Sigmoid colon (tissue), 4 donors: ENCODE measurements at regions not wholly inside any gene's neighbourhood (a gene's known extent, or its start where the extent isn't known, plus 50 kb on each side); places are given as distances from the start of the nearest gene placed in this dataset.

Experiments
- EP300 ChIP-seq, 4 donors: sonication (generic); formaldehyde crosslinking; IDR thresholded peaks; one replicate each; pipeline ENCODE4 v1.6.1; 2017; ENCODE audit warnings: antibody characterized with exemption in 4 of 4
- POLR2A ChIP-seq, 2 donors: fragments of 450-650 bp; IDR thresholded peaks; one replicate each; pipeline ENCODE4 v1.6.1; 2016; ENCODE audit warnings: antibody characterized with exemption in 2 of 2, mild to moderate bottlenecking in 2 of 2, moderate library complexity in 2 of 2
- TF ChIP-seq, protein P1 (sequence below), 4 experiments: fragments of 450-650 bp in 3 of 4; fragments of 200-600 bp in 1 of 4; IDR thresholded peaks; one replicate each; pipeline ENCODE4 v1.5.1; 2016 to 2019; ENCODE audit warnings: antibody characterized with exemption in 4 of 4, mild to moderate bottlenecking in 3 of 4, moderate library complexity in 2 of 4

DNA sequence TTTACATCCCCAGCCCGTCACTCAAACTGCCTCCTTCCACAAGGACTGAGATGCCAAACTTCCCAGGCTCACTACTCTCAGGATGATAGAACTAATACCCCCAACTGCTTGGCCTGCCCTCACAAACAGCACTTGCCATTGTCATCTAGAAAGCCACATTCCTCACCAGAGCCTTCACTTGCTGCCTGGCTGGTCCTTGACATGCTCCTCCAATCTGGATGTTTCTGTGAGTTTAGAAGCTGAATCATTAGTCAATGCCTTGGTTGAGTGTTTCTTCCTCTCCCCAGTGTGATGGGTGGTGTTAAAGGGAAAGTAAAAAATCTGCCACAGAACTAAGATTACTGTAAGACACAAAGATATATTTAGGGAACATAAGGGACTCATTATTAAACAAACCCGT, 52.5 kb downstream of the MARCHF4 start:
- TF ChIP-seq, protein P1, sequence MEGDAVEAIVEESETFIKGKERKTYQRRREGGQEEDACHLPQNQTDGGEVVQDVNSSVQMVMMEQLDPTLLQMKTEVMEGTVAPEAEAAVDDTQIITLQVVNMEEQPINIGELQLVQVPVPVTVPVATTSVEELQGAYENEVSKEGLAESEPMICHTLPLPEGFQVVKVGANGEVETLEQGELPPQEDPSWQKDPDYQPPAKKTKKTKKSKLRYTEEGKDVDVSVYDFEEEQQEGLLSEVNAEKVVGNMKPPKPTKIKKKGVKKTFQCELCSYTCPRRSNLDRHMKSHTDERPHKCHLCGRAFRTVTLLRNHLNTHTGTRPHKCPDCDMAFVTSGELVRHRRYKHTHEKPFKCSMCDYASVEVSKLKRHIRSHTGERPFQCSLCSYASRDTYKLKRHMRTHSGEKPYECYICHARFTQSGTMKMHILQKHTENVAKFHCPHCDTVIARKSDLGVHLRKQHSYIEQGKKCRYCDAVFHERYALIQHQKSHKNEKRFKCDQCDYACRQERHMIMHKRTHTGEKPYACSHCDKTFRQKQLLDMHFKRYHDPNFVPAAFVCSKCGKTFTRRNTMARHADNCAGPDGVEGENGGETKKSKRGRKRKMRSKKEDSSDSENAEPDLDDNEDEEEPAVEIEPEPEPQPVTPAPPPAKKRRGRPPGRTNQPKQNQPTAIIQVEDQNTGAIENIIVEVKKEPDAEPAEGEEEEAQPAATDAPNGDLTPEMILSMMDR (IDR thresholded peaks at IDR 0.05), result no peak
- TF ChIP-seq POLR2A (IDR thresholded peaks at IDR 0.05) (no peak), EP300 (IDR thresholded peaks at IDR 0.05) (no peak)
